IPS DF 6.9 (cell line): ENCODE measurements at regions not wholly inside any gene's neighbourhood (a gene's known extent, or its start where the extent isn't known, plus 50 kb on each side); places are given as distances from the start of the nearest gene placed in this dataset.

Experiments used
- DNase-seq: peaks from one replicate; pipeline ENCODE4 v3.0.0-alpha.2; 2013; ENCODE audit warnings: low read depth, low spot score
- H3K27ac ChIP-seq: one replicate; pipeline ENCODE4 v1.5.1; 2013; ENCODE audit warnings: low read length, control low read depth
- H3K27me3 ChIP-seq: 2 replicates; pipeline ENCODE4 v1.6.1; 2013; ENCODE audit warnings: mild to moderate bottlenecking, low read length; ENCODE audit not compliant: control insufficient read depth, insufficient read depth
- H3K36me3 ChIP-seq: 2 replicates; pipeline ENCODE4 v1.6.1; 2013; ENCODE audit warnings: low read length; ENCODE audit not compliant: control insufficient read depth, insufficient read depth
- H3K4me1 ChIP-seq: 2 replicates; pipeline ENCODE4 v1.6.1; 2013; ENCODE audit warnings: low read length; ENCODE audit not compliant: control insufficient read depth, insufficient read depth
- H3K4me3 ChIP-seq: 2 replicates; pipeline ENCODE4 v1.5.1; 2013; ENCODE audit warnings: mild to moderate bottlenecking, low read length
- H3K9me3 ChIP-seq: 2 replicates; pipeline ENCODE4 v1.6.1; 2013; ENCODE audit warnings: low read length, inconsistent platforms; ENCODE audit not compliant: control insufficient read depth, insufficient read depth
- whole genome bisulfite sequencing: extraction: QIAGEN DNeasy Blood & Tissue Kit; methylation state at CpG from one replicate; pipeline ENCODE4 v1.1.7; 2013; ENCODE audit warnings: mixed read lengths, missing lambda C conversion rate; ENCODE audit not compliant: insufficient read length, insufficient coverage; 5-methylcytosine and 5-hydroxymethylcytosine counted together

GRCh38 chr2:189267925-189268579 is 88.5 kb upstream of the COL5A2 start:
- H3K4me3 ChIP-seq = no peak overlapping the region
- no peaks in the 10 kb centered on the region for H3K27me3 ChIP-seq
- H3K4me1 ChIP-seq = no peaks in the 10 kb centered on the region
- H3K36me3 ChIP-seq = no peaks in the 10 kb centered on the region
- no peak for DNase-seq
- no peaks in the 10 kb centered on the region for H3K9me3 ChIP-seq
- H3K27ac ChIP-seq = no peak overlapping the region

GRCh38 chr2:189268763-189269162 is 89.2 kb upstream of the COL5A2 start:
- WGBS = no CpG with 5 or more reads among the region's 2 CpGs
- DNase-seq = no peak

GRCh38 chr2:189273734-189274133 is 94.2 kb upstream of the COL5A2 start:
- Histone ChIP-seq H3K27ac (no peak overlapping the region), H3K27me3 (no peaks in the 10 kb centered on the region), H3K9me3 (no peaks in the 10 kb centered on the region), H3K4me1 (no peaks in the 10 kb centered on the region), H3K4me3 (no peak overlapping the region), H3K36me3 (no peaks in the 10 kb centered on the region)
- no CpG with 5 or more reads among the region's 2 CpGs for WGBS
- no peak for DNase-seq

More at GRCh38 chr2:189268763-189269162, 89.2 kb upstream of the COL5A2 start:
- Histone ChIP-seq H3K9me3 (no peaks in the 10 kb centered on the region), H3K4me3 (no peak overlapping the region), H3K36me3 (no peaks in the 10 kb centered on the region), H3K4me1 (no peaks in the 10 kb centered on the region), H3K27me3 (no peaks in the 10 kb centered on the region), H3K27ac (no peak overlapping the region)

GRCh38 chr2:189274361-189274760 is 94.8 kb upstream of the COL5A2 start:
- Histone ChIP-seq H3K27ac (no peak overlapping the region), H3K4me1 (no peaks in the 10 kb centered on the region), H3K9me3 (no peaks in the 10 kb centered on the region), H3K4me3 (no peak overlapping the region), H3K36me3 (no peaks in the 10 kb centered on the region), H3K27me3 (no peaks in the 10 kb centered on the region)
- DNase-seq = no peak

- Histone ChIP-seq H3K4me3 (no peak overlapping the region), H3K36me3 (no peaks in the 10 kb centered on the region), H3K27ac (no peak overlapping the region), H3K9me3 (no peaks in the 10 kb centered on the region), H3K4me1 (no peaks in the 10 kb centered on the region), H3K27me3 (no peaks in the 10 kb centered on the region)
- no peak for DNase-seq
- WGBS = no CpG with 5 or more reads among the region's 2 CpGs
These were observed 96.7 kb upstream of the COL5A2 start for GRCh38 chr2:189276277-189276676.

- no peaks in the 10 kb centered on the region for H3K4me1 ChIP-seq
- H3K27ac ChIP-seq = no peak overlapping the region
- no peaks in the 10 kb centered on the region for H3K36me3 ChIP-seq
- no peaks in the 10 kb centered on the region for H3K9me3 ChIP-seq
- no peak for DNase-seq
- no peaks in the 10 kb centered on the region for H3K27me3 ChIP-seq
- H3K4me3 ChIP-seq = no peak overlapping the region
These were observed 101.6 kb upstream of the COL5A2 start for GRCh38 chr2:189281201-189281600.

- no peaks in the 10 kb centered on the region for H3K27me3 ChIP-seq
- no peak overlapping the region for H3K4me3 ChIP-seq
- DNase-seq = no peak
- no peaks in the 10 kb centered on the region for H3K4me1 ChIP-seq
- H3K9me3 ChIP-seq = no peaks in the 10 kb centered on the region
- no CpG with 5 or more reads among the region's 2 CpGs for WGBS
- no peak overlapping the region for H3K27ac ChIP-seq
- H3K36me3 ChIP-seq = no peaks in the 10 kb centered on the region
These were observed 105.8 kb upstream of the COL5A2 start for GRCh38 chr2:189285349-189285748.

- no CpG with 5 or more reads among the region's 3 CpGs for WGBS
- H3K27ac ChIP-seq = no peak overlapping the region
These were observed 106.5 kb upstream of the COL5A2 start for GRCh38 chr2:189285962-189286645.

GRCh38 chr2:189287363-189287762 is 107.8 kb upstream of the COL5A2 start:
- H3K27me3 ChIP-seq = no peaks in the 10 kb centered on the region
- no peak overlapping the region for H3K27ac ChIP-seq
- DNase-seq = no peak
- H3K36me3 ChIP-seq = no peaks in the 10 kb centered on the region
- no peak overlapping the region for H3K4me3 ChIP-seq
- no peaks in the 10 kb centered on the region for H3K4me1 ChIP-seq
- WGBS = no CpG with 5 or more reads among the region's 1 CpG
- no peaks in the 10 kb centered on the region for H3K9me3 ChIP-seq

More at GRCh38 chr2:189285962-189286645, 106.5 kb upstream of the COL5A2 start:
- Histone ChIP-seq H3K27me3 (no peaks in the 10 kb centered on the region), H3K4me3 (no peak overlapping the region), H3K36me3 (no peaks in the 10 kb centered on the region), H3K4me1 (no peaks in the 10 kb centered on the region), H3K9me3 (no peaks in the 10 kb centered on the region)
- no peak for DNase-seq

GRCh38 chr2:189287982-189288521 is 108.5 kb upstream of the COL5A2 start:
- peak; percentile 20 for DNase-seq
- Histone ChIP-seq H3K27me3 (no peaks in the 10 kb centered on the region), H3K4me1 (no peaks in the 10 kb centered on the region), H3K4me3 (no peak overlapping the region), H3K36me3 (no peaks in the 10 kb centered on the region), H3K9me3 (no peaks in the 10 kb centered on the region), H3K27ac (no peak overlapping the region)
- no CpG with 5 or more reads among the region's 1 CpG for WGBS

- H3K9me3 ChIP-seq = no peaks in the 10 kb centered on the region
- no CpG with 5 or more reads among the region's 1 CpG for WGBS
These were observed 111.9 kb upstream of the COL5A2 start for GRCh38 chr2:189291460-189291859.

More at GRCh38 chr2:189291460-189291859, 111.9 kb upstream of the COL5A2 start:
- no peaks in the 10 kb centered on the region for H3K36me3 ChIP-seq
- no peaks in the 10 kb centered on the region for H3K4me1 ChIP-seq
- no peak overlapping the region for H3K27ac ChIP-seq
- H3K4me3 ChIP-seq = no peak overlapping the region
- DNase-seq = no peak
- H3K27me3 ChIP-seq = no peaks in the 10 kb centered on the region
